HUDEP-2 (cell line): ENCODE measurements at regions not wholly inside any gene's neighbourhood (a gene's known extent, or its start where the extent isn't known, plus 50 kb on each side); places are given as distances from the start of the nearest gene placed in this dataset.
"Not testable (repeated sequence)": the region's sequence is repeated elsewhere in the genome, so short reads cannot be mapped to it uniquely, and the experiment has no call there.

Source experiments
- DNase-seq, 76 experiments: peaks; one replicate each; lab custom pipeline; 2025; ENCODE audit not compliant: unreplicated experiment in 76 of 76; lab: John Stamatoyannopoulos, UW

DNA sequence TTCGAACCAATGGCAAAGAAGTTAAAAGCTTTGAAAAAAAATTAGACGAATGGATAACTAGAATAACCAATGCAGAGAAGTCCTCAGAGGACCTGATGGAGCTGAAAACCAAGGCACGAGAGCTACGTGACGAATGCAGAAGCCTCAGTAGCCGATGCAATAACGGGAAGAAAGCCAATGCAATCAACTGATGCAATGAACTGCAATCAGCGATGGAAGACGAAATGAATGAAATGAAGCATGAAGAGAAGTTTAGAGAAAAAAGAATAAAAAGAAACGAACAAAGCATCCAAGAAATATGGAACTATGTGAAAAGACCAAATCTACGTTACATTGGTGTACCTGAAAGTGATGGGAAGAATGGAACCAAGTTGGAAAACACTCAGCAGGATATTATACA lies 52.6 kb upstream of the MRPS30 start:
- not testable (repeated sequence) for DNase-seq

DNA sequence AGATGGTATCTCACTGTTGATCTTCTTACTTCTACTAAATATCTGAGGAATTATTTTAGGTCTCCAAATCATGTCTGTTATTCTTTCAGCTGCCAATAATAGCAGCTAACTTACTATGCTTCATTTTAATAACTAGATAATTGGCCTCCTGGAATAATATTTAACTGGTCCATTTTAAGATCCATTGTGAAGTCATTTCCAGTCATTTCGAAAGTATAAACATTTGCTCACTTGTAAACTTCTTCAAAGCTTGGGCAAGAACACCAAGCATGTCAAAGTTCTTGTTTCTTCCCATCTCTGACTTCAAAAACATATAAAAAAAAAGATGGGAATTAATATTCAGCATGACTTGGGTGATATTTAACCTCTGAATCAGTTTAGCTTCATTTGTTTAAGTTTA lies 61.4 kb upstream of the MRPS30 start:
- no peak for DNase-seq

DNA sequence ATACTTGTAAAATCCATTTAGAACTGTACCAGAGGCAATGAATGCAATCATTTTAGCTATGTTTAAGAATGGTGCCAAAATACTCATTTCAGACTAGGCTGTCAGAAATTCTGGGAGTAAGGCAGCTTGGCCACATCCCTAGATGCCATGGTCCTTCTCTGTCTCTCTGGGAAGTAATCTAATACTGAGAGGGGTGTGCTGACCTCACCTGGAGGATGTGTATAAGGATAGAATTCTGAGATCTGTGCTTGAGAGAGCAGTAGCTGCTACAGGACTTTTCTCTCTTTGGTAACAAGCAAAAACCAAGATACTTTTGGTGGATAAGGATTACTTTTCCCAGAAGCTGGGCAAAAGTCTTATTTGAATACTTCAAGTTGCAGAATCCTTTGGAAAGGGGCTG lies 68.1 kb upstream of the MRPS30 start:
- no peak for DNase-seq

GRCh38 chr5:44729536-44729935 lies 79.2 kb upstream of the MRPS30 start:
- DNase-seq, result no peak

- no peak for DNase-seq
These were observed 81.6 kb upstream of the MRPS30 start for GRCh38 chr5:44727100-44727499.

- no peak for DNase-seq
These were observed 88.9 kb upstream of the MRPS30 start for GRCh38 chr5:44719856-44720255.

DNA sequence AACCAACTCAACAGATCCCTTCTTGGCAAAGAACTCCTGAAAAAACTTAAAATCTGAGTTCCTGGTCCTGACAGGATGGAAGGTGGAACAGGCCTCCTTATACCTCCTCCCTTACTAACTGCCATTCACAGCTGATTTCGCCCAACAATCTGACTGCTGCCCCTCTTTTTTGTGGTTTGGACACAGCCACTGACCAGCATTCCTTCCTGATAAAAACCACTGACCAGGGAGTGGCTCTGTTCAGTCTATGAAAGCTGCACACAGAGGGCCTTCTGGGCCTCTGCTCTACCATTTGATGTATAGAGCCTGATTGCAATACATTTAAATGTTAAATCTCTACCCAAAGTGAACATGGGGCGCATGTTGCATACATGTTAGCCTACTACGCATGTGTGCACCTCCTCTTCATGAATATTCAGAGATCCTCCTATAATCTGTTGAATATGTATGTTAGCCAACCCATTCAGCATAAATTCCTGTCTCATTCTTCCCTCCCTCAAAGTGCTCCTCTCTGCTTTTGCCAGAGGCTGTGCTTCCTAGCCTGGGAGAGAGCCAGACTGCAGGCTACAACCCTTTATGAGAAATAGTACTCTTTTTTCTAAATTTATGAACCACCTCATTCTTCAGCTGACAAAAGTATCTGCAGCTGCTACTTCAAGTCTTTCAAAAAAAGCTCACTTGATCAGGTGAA lies 93.7 kb upstream of the MRPS30 start:
- DNase-seq, result no peak

DNA sequence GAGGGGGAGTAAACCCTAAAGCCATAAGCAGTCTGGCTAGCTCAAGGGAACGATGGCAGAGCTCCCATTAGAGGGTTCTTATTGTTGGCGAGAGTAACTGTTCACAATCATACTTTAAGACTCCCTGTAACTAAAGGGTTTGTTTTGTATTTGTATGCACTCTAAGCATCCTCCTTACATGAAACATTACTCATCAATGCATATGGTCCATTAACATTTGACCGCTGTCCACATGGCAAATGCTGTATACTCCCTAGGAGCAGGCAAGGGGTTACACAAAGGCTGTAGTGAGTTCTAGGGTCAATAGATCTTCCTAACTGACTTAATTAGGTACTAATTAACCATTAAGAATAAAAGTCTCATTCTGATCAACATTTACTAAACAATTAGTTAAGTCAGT lies 95.3 kb upstream of the MRPS30 start:
- DNase-seq, result no peak

GRCh38 chr5:44711901-44712300 lies 96.8 kb upstream of the MRPS30 start:
- no peak for DNase-seq

DNA sequence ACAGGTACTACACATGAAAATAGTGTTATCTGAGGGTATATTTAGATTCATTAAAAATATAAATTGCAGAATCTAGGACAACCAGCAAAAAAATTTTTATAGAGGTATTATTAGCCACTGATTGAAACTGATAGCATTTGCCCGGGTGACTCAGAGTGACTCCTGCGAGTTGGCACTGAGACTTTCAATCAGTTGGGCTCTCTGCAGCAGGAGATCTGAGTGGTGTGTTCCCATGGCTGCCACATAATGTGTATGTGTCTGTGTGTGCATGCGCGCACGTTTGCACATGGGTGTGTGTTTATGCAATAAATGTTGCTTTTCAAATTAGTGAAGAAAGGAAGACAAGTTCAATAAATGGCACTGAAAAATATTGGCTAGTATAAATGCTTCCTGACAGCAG lies 100.1 kb upstream of the MRPS30 start:
- DNase-seq, result no peak

DNA sequence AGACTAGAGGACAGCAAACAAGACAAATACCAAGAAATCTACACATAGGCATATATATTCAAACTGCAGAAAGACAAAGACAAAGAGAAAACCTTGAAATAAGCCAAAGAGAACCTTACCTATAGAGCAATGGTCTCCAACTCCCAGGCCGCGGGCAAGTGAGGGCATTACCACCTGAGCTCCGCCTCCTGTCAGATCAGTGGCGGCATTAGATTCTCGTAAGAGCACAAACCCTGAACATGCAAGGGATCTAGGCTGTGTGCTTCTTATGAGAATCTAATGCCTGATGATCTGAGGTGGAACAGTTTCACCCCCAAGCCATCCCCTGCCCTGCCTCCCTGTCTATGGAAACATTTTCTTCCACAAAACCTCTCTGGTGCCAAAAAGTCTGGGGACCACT lies 101.0 kb upstream of the MRPS30 start:
- no peak for DNase-seq

- DNase-seq, result no peak
These were observed 111.7 kb upstream of the MRPS30 start for GRCh38 chr5:44697025-44697424.

DNA sequence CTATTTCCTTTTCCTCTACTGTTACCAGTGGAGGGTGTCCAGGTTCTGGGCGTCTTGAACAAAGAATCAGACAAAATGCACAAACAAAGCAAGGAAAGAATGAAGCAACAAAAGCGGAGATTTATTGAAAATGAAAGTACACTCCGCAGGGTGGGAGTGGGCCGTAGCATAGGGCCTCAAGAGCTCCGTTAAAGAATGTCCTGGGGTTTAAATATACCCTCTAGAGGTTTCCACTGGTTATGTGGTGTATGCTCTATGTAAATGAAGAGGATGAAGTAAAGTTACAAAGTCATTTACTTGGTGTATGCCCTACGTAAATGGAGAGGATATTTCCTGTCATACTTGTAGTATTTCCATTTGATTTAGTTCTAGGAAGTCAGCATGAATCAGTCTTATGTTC lies 113.5 kb upstream of the MRPS30 start:
- DNase-seq, result no peak

- DNase-seq, result no peak
These were observed 116.9 kb upstream of the MRPS30 start for GRCh38 chr5:44691802-44692201.

GRCh38 chr5:44681906-44682305 lies 126.8 kb upstream of the MRPS30 start:
- no peak for DNase-seq

GRCh38 chr5:44679214-44679613 lies 129.5 kb upstream of the MRPS30 start:
- no peak for DNase-seq

GRCh38 chr5:44675296-44675695 lies 133.5 kb upstream of the MRPS30 start:
- DNase-seq, result no peak

DNA sequence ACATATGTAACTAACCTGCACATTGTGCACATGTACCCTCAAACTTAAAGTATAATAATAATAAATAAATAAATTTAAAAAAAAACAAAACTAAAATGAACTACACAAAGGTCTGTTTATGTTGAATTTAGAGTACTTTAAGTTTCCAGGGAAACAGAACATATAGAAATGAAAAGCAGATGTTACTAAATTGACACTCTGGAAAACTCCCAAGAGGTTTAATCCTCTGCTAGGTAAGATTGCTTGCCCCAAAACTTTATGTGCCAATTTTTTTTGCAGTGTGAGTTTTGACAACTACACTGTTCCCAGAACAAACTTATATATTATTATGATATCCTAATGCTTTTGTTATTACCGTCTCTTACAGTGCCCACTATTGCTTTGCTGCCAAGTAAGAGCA lies 134.3 kb upstream of the MRPS30 start:
- no peak for DNase-seq

DNA sequence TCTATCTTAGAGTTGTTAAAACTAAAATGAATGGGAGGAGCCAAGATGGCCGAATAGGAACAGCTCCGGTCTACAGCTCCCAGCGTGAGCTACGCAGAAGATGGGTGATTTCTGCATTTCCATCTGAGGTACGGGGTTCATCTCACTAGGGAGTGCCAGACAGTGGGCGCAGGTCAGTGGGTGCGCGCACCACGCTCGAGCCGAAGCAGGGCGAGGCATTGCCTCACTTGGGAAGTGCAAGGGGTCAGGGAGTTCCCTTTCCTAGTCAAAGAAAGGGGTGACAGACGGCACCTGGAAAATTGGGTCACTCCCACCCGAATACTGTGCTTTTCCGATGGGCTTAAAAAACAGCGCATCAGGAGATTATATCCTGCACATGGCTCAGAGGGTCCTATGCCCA lies 140.3 kb upstream of the MRPS30 start:
- DNase-seq, result not testable (repeated sequence)

DNA sequence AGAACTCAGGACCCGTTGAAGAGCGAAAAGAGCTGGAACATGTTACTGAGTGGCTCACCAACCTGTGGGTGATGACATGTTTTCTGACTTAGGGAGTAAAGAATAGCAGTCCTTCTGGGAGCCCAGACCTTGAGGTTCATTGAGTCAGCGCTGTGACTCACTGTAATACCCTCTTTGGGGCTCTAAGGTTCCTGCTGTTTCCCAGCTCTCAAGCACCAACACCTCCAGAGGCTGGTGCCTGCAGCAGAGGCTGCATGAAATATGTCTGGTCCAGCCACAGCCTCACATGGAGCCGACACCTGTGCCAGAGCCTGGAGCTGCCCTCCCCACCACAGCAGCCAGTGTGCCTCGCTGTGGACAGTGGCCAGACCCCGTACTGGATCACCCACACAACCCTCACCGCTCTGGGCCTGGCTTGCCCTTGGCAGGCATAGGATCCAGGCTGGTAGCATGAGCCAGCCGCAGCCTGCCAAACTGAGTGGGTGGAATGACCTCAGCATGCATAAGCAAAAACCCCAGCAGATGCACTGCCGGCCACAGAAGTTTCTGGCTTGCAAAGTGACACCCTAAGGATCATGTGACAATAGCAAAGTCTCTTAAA lies 143.5 kb upstream of the MRPS30 start:
- no peak for DNase-seq

GRCh38 chr5:44664711-44665100 lies 144.0 kb upstream of the MRPS30 start:
- DNase-seq, result no peak

GRCh38 chr5:44663991-44664710 lies 144.6 kb upstream of the MRPS30 start:
- no peak for DNase-seq
